ENCODE measurements at regions not wholly inside any gene's neighbourhood (a gene's known extent, or its start where the extent isn't known, plus 50 kb on each side); places are given as distances from the start of the nearest gene placed in this dataset.
A peak's percentile ranks its signal among the peaks of the same experiment; 100 is the strongest.

GRCh38 chr1:232177438-232177837 lies 452.5 kb downstream of the SIPA1L2 start:
- TF ChIP-seq POLR2A (IDR thresholded peaks at IDR 0.05): no peak
- no peak for TF ChIP-seq CTCF (IDR thresholded peaks at IDR 0.05)
- no peak for TF ChIP-seq POLR2AphosphoS5 (IDR thresholded peaks at IDR 0.05; ENCODE audit: insufficient read depth in 1 of 2, low read depth in 1 of 2)
- Histone ChIP-seq H3K4me1 (no peaks in the 10 kb centered on the region), H3K27me3 (no peaks in the 10 kb centered on the region), H3K27ac (no peak overlapping the region), H3K4me3 (no peak overlapping the region), H3K36me3 (no peaks in the 10 kb centered on the region), H3K9me3 (no peaks in the 10 kb centered on the region)
- intact Hi-C loops (cut with DNase I): no loop called here
- no peak for DNase-seq (ENCODE audit: extremely low spot score in 2 of 2)

- no peaks in the 10 kb centered on the region for H3K9me3 ChIP-seq
- intact Hi-C loops (cut with DNase I): no loop called here
- H3K27ac ChIP-seq: no peak overlapping the region
- no peaks in the 10 kb centered on the region for H3K4me1 ChIP-seq
- TF ChIP-seq POLR2AphosphoS5 (IDR thresholded peaks at IDR 0.05; ENCODE audit: insufficient read depth in 1 of 2, low read depth in 1 of 2) (no peak), CTCF (IDR thresholded peaks at IDR 0.05) (no peak), POLR2A (IDR thresholded peaks at IDR 0.05) (no peak)
- DNase-seq (ENCODE audit: extremely low spot score in 2 of 2): no peak
- no peaks in the 10 kb centered on the region for H3K36me3 ChIP-seq
- H3K27me3 ChIP-seq: no peaks in the 10 kb centered on the region
- no peak overlapping the region for H3K4me3 ChIP-seq
Measured at GRCh38 chr1:232176222-232176621, 453.7 kb downstream of the SIPA1L2 start.

GRCh38 chr1:232174306-232174705 lies 455.6 kb downstream of the SIPA1L2 start:
- peak in 1 of 2 donors; percentile 44 for DNase-seq (ENCODE audit: extremely low spot score in 2 of 2)
- Histone ChIP-seq H3K27me3 (no peaks in the 10 kb centered on the region), H3K36me3 (no peaks in the 10 kb centered on the region), H3K9me3 (no peaks in the 10 kb centered on the region), H3K27ac (no peak overlapping the region), H3K4me1 (no peaks in the 10 kb centered on the region), H3K4me3 (no peak overlapping the region)
- intact Hi-C loops (cut with DNase I): no loop called here
- TF ChIP-seq POLR2AphosphoS5 (IDR thresholded peaks at IDR 0.05; ENCODE audit: insufficient read depth in 1 of 2, low read depth in 1 of 2) (no peak), CTCF (IDR thresholded peaks at IDR 0.05) (no peak), POLR2A (IDR thresholded peaks at IDR 0.05) (no peak)

GRCh38 chr1:232172563-232172962 lies 457.4 kb downstream of the SIPA1L2 start:
- TF ChIP-seq CTCF (IDR thresholded peaks at IDR 0.05): no peak
- no peak for TF ChIP-seq POLR2AphosphoS5 (IDR thresholded peaks at IDR 0.05; ENCODE audit: insufficient read depth in 1 of 2, low read depth in 1 of 2)
- TF ChIP-seq POLR2A (IDR thresholded peaks at IDR 0.05): no peak

GRCh38 chr1:232170909-232171308 lies 459.0 kb downstream of the SIPA1L2 start:
- no peaks in the 10 kb centered on the region for H3K4me1 ChIP-seq
- H3K36me3 ChIP-seq: no peaks in the 10 kb centered on the region
- no peak for DNase-seq (ENCODE audit: extremely low spot score in 2 of 2)
- no peak overlapping the region for H3K27ac ChIP-seq
- no peaks in the 10 kb centered on the region for H3K9me3 ChIP-seq
- H3K27me3 ChIP-seq: no peaks in the 10 kb centered on the region
- intact Hi-C loops (cut with DNase I): no loop called here
- TF ChIP-seq POLR2A (IDR thresholded peaks at IDR 0.05): no peak
- TF ChIP-seq POLR2AphosphoS5 (IDR thresholded peaks at IDR 0.05; ENCODE audit: insufficient read depth in 1 of 2, low read depth in 1 of 2): no peak
- TF ChIP-seq CTCF (IDR thresholded peaks at IDR 0.05): no peak
- H3K4me3 ChIP-seq: no peak overlapping the region

More at GRCh38 chr1:232172563-232172962, 457.4 kb downstream of the SIPA1L2 start:
- no peak for DNase-seq (ENCODE audit: extremely low spot score in 2 of 2)
- Histone ChIP-seq H3K9me3 (no peaks in the 10 kb centered on the region), H3K36me3 (no peaks in the 10 kb centered on the region), H3K4me1 (no peaks in the 10 kb centered on the region), H3K4me3 (no peak overlapping the region), H3K27ac (no peak overlapping the region), H3K27me3 (no peaks in the 10 kb centered on the region)
- intact Hi-C loops (cut with DNase I): no loop called here

All from vagina (tissue), 2 donors.